VCaP (cell line): ENCODE measurements at regions not wholly inside any gene's neighbourhood (a gene's known extent, or its start where the extent isn't known, plus 50 kb on each side); places are given as distances from the start of the nearest gene placed in this dataset.

Source experiments
- H3K27ac ChIP-seq: fragments of 450-650 bp; 2 replicates; pipeline ENCODE4 v1.5.1; 2017
- CTCF ChIP-seq: fragments of 450-650 bp; conservative IDR thresholded peaks from 2 replicates; pipeline ENCODE4 v1.5.1; 2017; ENCODE audit warnings: mild to moderate bottlenecking, moderate library complexity

DNA sequence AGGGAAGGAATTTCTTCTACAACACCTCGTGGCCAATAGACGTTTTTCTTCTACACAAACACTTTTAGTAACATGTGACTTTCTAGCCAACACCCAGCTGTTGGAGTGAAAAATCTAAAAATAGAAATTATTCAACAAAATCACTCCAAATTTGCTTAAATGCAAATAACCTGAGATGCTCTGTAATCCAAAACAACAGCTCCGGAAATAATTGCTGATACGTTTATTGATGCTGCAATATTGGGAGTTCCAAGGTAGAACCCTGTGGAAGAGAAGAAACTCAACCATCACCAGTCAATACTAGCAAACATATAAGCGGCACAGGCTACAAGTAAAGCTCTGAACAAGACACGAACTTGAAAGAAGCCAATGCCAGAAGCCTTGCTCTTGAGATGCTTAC, 230.6 kb downstream of the ALDH8A1 start:
- no peak overlapping the region for H3K27ac ChIP-seq
- TF ChIP-seq CTCF: no peak

DNA sequence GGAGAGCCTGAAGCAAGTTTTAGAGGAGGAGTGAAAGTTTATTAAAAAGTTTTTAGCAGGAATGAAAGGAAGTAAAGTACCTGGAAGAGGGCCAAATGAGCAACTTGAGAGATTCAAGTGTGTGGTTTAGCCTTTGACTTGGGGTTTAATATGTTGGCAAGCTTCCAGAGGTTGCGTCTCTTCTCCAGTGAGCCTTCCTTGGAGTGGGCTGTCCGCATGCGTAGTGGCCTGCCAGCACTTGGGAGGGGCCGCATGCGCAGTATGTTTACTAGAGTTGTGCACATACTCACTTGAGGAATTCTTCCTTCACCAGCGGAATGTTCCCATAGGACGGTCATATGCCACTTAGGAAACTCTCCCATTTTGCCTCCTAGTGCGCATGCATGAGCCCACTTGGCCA, 235.2 kb downstream of the ALDH8A1 start:
- H3K27ac ChIP-seq: peak overlapping the region; percentile 48
- TF ChIP-seq CTCF: no peak

DNA sequence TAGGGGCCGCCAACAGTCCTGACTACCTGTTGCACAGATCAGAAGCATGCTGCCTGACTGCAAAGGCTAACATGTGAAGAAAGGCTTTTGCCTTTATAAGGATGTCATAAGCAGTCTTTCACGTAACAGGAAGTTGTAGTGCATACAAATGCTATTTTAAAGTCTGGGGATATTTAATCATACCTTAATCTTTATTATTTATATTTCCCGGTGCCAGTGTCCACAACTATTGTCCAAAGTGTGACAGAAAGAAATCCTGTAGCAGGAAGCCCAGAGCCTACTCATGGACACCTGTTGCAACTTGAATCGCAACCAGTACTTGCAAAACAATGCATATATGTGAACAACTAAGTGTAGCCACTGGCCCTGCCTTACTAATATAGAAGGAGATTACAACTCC, 235.8 kb downstream of the ALDH8A1 start:
- peak overlapping the region; percentile 48 for H3K27ac ChIP-seq
- TF ChIP-seq CTCF: no peak

- no peak for TF ChIP-seq CTCF
- H3K27ac ChIP-seq: no peak overlapping the region
These were observed 237.6 kb downstream of the ALDH8A1 start for GRCh38 chr6:134712311-134712710.

DNA sequence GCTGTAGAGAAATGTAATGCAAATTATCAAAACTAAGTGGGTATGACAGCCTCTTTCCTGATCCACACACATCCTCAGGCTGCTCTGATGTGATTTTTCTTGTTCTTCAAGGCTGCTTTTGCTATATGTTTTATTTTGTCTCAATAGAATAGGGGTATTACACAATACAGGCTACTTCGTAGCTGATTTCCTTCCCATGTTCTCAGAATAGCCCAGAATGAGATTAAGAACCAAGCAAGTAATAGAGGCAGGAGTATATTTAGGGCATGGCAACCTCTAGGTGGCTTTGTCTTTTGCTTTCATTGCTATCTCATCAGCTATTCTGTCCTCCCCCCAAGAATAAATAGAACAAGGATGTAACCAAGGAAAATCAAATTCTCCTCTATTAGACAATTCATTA, 241.8 kb downstream of the ALDH8A1 start:
- H3K27ac ChIP-seq: no peak overlapping the region
- no peak for TF ChIP-seq CTCF

DNA sequence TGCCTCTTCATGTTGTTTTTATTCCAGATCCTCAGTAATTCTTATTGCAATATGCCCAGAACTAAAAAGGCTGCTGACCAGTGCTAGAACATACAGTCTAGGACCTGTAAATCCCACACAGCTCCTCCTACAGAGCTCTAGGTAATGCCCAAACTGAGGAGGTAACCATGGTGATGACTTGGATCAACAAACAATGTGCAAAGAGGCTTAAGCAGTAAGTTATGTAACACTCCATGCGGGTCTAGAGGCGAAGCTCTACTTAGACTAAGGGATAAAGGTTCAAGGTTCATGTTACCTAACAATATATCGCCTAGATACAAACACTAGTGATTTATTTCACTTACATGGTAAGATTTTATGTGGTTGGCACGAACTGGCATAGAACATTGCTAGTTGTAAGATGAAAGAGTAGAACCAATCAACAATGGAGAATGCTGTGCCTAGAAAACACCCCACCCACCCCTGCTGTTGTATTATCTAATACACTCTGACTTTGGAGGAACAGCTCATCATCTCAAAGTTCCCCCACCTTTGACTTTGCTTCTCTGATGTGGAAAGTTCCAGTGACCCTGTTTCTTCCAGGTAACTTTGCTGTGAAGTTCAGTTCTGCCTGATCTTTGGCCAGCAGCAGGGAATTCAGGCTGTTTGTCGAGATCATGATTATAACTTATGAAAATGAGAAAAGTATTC, 242.4 kb downstream of the ALDH8A1 start:
- no peak overlapping the region for H3K27ac ChIP-seq
- TF ChIP-seq CTCF: no peak

GRCh38 chr6:134706806-134707205, 243.1 kb downstream of the ALDH8A1 start:
- H3K27ac ChIP-seq: no peak overlapping the region
- no peak for TF ChIP-seq CTCF
